PC-9 (cell line): ENCODE measurements at regions not wholly inside any gene's neighbourhood (a gene's known extent, or its start where the extent isn't known, plus 50 kb on each side); places are given as distances from the start of the nearest gene placed in this dataset.

Source experiments
- CTCF ChIP-seq: fragments of 200-600 bp; sonication (generic); conservative IDR thresholded peaks from 2 replicates; pipeline ENCODE4 v1.6.1; 2017; ENCODE audit warnings: mixed run types, antibody characterized with exemption, mild to moderate bottlenecking, moderate library complexity
- EZH2 ChIP-seq: fragments of 200-600 bp; sonication (generic); IDR thresholded peaks from 2 replicates; pipeline ENCODE4 v1.8.0; 2017; ENCODE audit warnings: antibody characterized with exemption, low read depth

DNA sequence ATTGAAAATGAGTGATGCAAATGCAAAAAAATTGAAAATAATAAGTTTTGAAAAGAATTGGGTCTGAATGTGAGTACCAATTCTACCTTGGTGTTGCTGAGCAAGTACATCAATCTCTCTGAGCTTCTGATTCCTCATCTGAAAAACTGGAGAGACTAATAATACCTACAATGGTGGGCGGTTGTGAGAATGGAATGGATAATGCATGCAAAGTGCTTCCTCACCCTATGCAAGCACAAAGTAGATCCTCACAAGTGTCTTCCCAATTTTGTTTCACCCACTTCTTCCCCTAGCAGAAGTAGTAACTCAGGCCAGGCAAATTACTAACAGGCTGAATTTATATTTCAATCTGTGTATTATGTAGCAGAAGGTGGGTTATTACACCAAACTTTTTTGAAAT, 191.7 kb upstream of the PIK3C3 start:
- no peak for TF ChIP-seq CTCF
- TF ChIP-seq EZH2 = no peak
